WTC11 (cell line): ENCODE measurements at regions not wholly inside any gene's neighbourhood (a gene's known extent, or its start where the extent isn't known, plus 50 kb on each side); places are given as distances from the start of the nearest gene placed in this dataset.

Experiments used
- ATAC-seq: fragments of 200-7000 bp; cut with Tn5 transposase; 2 replicates; pipeline ENCODE4 v1.10.0; 2021; ENCODE audit warnings: mild to moderate bottlenecking, moderate library complexity
- CTCF ChIA-PET: fragments of 300-600 bp; sonication (Branson Sonifier 250); formaldehyde crosslinking; loops from one replicate; lab custom pipeline; 2021; ENCODE audit warnings: antibody characterized with exemption; lab: Charles Lee
- POLR2A ChIA-PET: fragments of 350-600 bp; sonication (Branson Sonifier 250); formaldehyde crosslinking; loops from one replicate; lab custom pipeline; 2021; ENCODE audit warnings: antibody characterized with exemption; lab: Charles Lee
- DNase-seq: peaks from one replicate; pipeline ENCODE4 v3.0.0; 2021; ENCODE audit warnings: low spot score
- H3K27ac Mint-ChIP-seq: 2 replicates; pipeline ENCODE4 v1.8.0; 2021; ENCODE audit warnings: mixed read lengths
- H3K27me3 Mint-ChIP-seq: 2 replicates; pipeline ENCODE4 v1.8.0; 2021; ENCODE audit warnings: low read depth, mild to moderate bottlenecking, moderate library complexity, mixed read lengths
- H3K36me3 Mint-ChIP-seq: 2 replicates; pipeline ENCODE4 v1.8.0; 2021; ENCODE audit warnings: mixed read lengths
- H3K4me1 Mint-ChIP-seq: 2 replicates; pipeline ENCODE4 v1.8.0; 2022; ENCODE audit warnings: mixed read lengths
- H3K4me3 Mint-ChIP-seq: 2 replicates; pipeline ENCODE4 v1.8.0; 2021; ENCODE audit warnings: mild to moderate bottlenecking, moderate library complexity, mixed read lengths
- H3K9me3 Mint-ChIP-seq: 2 replicates; pipeline ENCODE4 v1.8.0; 2021; ENCODE audit warnings: mixed read lengths
- AFF4 ChIP-seq: sonication (generic); formaldehyde crosslinking; IDR thresholded peaks from 2 replicates; pipeline ENCODE4 v1.8.1; 2023; ENCODE audit warnings: mild to moderate bottlenecking, missing genetic modification reagents, borderline replicate concordance
- CREM ChIP-seq: sonication (generic); formaldehyde crosslinking; IDR thresholded peaks from 2 replicates; pipeline ENCODE4 v1.8.1; 2022; ENCODE audit warnings: mild to moderate bottlenecking, missing genetic modification reagents, moderate library complexity
- EMX1 ChIP-seq: fragments of 250-450 bp; sonication (Bioruptor Pico); IDR thresholded peaks from 2 replicates; pipeline ENCODE4 v1.8.0; 2021; ENCODE audit warnings: mild to moderate bottlenecking
- FOXP1 ChIP-seq: sonication (generic); formaldehyde crosslinking; IDR thresholded peaks from 2 replicates; pipeline ENCODE4 v1.8.0; 2022; ENCODE audit warnings: missing genetic modification reagents, mild to moderate bottlenecking, moderate library complexity, borderline replicate concordance
- GABPB1 ChIP-seq: sonication (generic); formaldehyde crosslinking; IDR thresholded peaks from 2 replicates; pipeline ENCODE4 v1.8.1; 2023; ENCODE audit warnings: mild to moderate bottlenecking, missing genetic modification reagents
- HMGXB4 ChIP-seq: sonication (generic); formaldehyde crosslinking; IDR thresholded peaks from 2 replicates; pipeline ENCODE4 v1.8.1; 2023; ENCODE audit warnings: mild to moderate bottlenecking, moderate library complexity, missing genetic modification reagents
- MYBL2 ChIP-seq: sonication (generic); formaldehyde crosslinking; IDR thresholded peaks from 2 replicates; pipeline ENCODE4 v1.8.1; 2023; ENCODE audit warnings: mild to moderate bottlenecking, moderate library complexity, missing genetic modification reagents
- NR3C1 ChIP-seq: sonication (generic); formaldehyde crosslinking; conservative IDR thresholded peaks from 2 replicates; pipeline ENCODE4 v1.8.1; 2023; ENCODE audit warnings: low read depth, mild to moderate bottlenecking, missing genetic modification reagents
- PREB ChIP-seq: sonication (generic); formaldehyde crosslinking; IDR thresholded peaks from 2 replicates; pipeline ENCODE4 v1.8.1; 2022; ENCODE audit warnings: mild to moderate bottlenecking, missing genetic modification reagents, moderate library complexity, borderline replicate concordance
- TCF7 ChIP-seq: sonication (generic); formaldehyde crosslinking; IDR thresholded peaks from 2 replicates; pipeline ENCODE4 v1.8.0; 2022; ENCODE audit warnings: mild to moderate bottlenecking, low read depth, missing genetic modification reagents, moderate library complexity
- TP53 ChIP-seq: sonication (generic); formaldehyde crosslinking; IDR thresholded peaks from 2 replicates; pipeline ENCODE4 v1.8.1; 2023; ENCODE audit warnings: mild to moderate bottlenecking, missing genetic modification reagents
- ZNF396 ChIP-seq: fragments of 250-450 bp; sonication (Bioruptor Pico); IDR thresholded peaks from 2 replicates; pipeline ENCODE4 v1.8.0; 2021; ENCODE audit warnings: mild to moderate bottlenecking, moderate library complexity, borderline replicate concordance
- ZNF425 ChIP-seq: fragments of 250-450 bp; sonication (Bioruptor Pico); conservative IDR thresholded peaks from 2 replicates; pipeline ENCODE4 v1.9.0; 2021; ENCODE audit warnings: mild to moderate bottlenecking
- ZNF532 ChIP-seq: fragments of 250-450 bp; sonication (Bioruptor Pico); IDR thresholded peaks from 2 replicates; pipeline ENCODE4 v1.9.0; 2021; ENCODE audit warnings: mild to moderate bottlenecking, borderline replicate concordance
- TF ChIP-seq, protein P1 (sequence below): sonication (generic); formaldehyde crosslinking; IDR thresholded peaks from 2 replicates; pipeline ENCODE4 v1.8.1; 2022; ENCODE audit warnings: mild to moderate bottlenecking, moderate library complexity, missing genetic modification reagents
- TF ChIP-seq, protein P2 (sequence below): fragments of 250-450 bp; sonication (Bioruptor Pico); IDR thresholded peaks from 2 replicates; pipeline ENCODE4 v1.9.0; 2021; ENCODE audit warnings: mild to moderate bottlenecking

DNA sequence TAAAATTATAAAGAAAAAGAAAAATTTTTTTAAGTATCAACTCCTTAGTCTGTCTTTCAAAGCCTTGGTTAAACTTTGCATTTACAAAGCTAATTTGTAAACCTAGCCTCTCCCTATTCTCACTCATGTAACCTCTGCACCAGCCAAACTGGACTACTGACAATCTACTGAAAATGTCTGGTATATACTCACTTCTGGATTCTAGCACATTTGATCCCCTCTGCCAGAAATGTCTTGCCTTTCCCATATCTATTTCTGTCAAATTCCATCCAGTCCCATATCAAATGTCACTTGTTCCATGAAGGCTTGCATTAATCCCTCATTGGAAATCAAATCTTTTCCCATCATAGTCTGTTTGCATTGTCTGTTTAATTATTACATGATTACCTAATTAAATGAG lies 105.8 kb upstream of the KLHL13 start:
- CTCF ChIA-PET = no interaction called here

GRCh38 chrX:118225711-118226428 lies 109.3 kb upstream of the KLHL13 start:
- DNase-seq = no peak
- Mint-ChIP-seq H3K36me3 (no peaks in the 10 kb centered on the region), H3K27ac (no peak overlapping the region), H3K9me3 (no peaks in the 10 kb centered on the region), H3K4me1 (no peaks in the 10 kb centered on the region), H3K27me3 (no peaks in the 10 kb centered on the region), H3K4me3 (no peak overlapping the region)
- POLR2A ChIA-PET = no interaction called here
- ATAC-seq = peak; percentile 48
- CTCF ChIA-PET = no interaction called here
- TF ChIP-seq AFF4 (CRISPR knock-in tag) (no peak), TP53 (CRISPR knock-in tag) (no peak), ZNF532 (no peak), GABPB1 (CRISPR knock-in tag) (no peak), PREB (CRISPR knock-in tag) (no peak)
- TF ChIP-seq, protein P1, sequence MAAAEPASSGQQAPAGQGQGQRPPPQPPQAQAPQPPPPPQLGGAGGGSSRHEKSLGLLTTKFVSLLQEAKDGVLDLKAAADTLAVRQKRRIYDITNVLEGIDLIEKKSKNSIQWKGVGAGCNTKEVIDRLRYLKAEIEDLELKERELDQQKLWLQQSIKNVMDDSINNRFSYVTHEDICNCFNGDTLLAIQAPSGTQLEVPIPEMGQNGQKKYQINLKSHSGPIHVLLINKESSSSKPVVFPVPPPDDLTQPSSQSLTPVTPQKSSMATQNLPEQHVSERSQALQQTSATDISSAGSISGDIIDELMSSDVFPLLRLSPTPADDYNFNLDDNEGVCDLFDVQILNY (CRISPR knock-in tag) = no peak

More for the DNA sequence above, 105.8 kb upstream of the KLHL13 start:
- TF ChIP-seq ZNF425 (CRISPR knock-in tag) (no peak), TCF7 (CRISPR knock-in tag) (no peak), MYBL2 (CRISPR knock-in tag) (no peak), FOXP1 (no peak), NR3C1 (CRISPR knock-in tag) (no peak), EMX1 (CRISPR knock-in tag) (no peak), CREM (CRISPR knock-in tag) (no peak), HMGXB4 (CRISPR knock-in tag) (no peak), ZNF396 (no peak)
- TF ChIP-seq, protein P2, sequence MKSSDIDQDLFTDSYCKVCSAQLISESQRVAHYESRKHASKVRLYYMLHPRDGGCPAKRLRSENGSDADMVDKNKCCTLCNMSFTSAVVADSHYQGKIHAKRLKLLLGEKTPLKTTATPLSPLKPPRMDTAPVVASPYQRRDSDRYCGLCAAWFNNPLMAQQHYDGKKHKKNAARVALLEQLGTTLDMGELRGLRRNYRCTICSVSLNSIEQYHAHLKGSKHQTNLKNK = no peak
- no peak for DNase-seq
- no peaks in the 10 kb centered on the region for H3K4me1 Mint-ChIP-seq
- H3K27me3 Mint-ChIP-seq = no peaks in the 10 kb centered on the region
- no peaks in the 10 kb centered on the region for H3K9me3 Mint-ChIP-seq
- no peak overlapping the region for H3K4me3 Mint-ChIP-seq
- no peaks in the 10 kb centered on the region for H3K36me3 Mint-ChIP-seq
- H3K27ac Mint-ChIP-seq = no peak overlapping the region
- ATAC-seq = no peak
- POLR2A ChIA-PET = no interaction called here
